GM12878 (cell line): ENCODE measurements at regions not wholly inside any gene's neighbourhood (a gene's known extent, or its start where the extent isn't known, plus 50 kb on each side); places are given as distances from the start of the nearest gene placed in this dataset.

Source experiments
- ATAC-seq: fragments of 200-7000 bp; cut with Tn5 transposase; 3 replicates; pipeline ENCODE4 v1.9.1; 2020; ENCODE audit warnings: mild to moderate bottlenecking, moderate library complexity
- BruUV-seq: library from RNA; stranded (reverse); fragments of 400-500 nt; replicated peaks from 2 replicates; lab custom pipeline; 2021; lab: Mats Ljungman, UMichigan
- CTCF ChIA-PET: fragments of 300-600 bp; sonication (Branson Sonifier 250); formaldehyde crosslinking; extraction: SDS; loops from one replicate; lab custom pipeline; 2021; ENCODE audit warnings: inconsistent platforms; lab: Yijun Ruan, JAX
- POLR2A ChIA-PET: fragments of 350-600 bp; formaldehyde crosslinking; extraction: SDS; loops from one replicate; lab custom pipeline; 2021; ENCODE audit warnings: inconsistent platforms; lab: Charles Lee
- RAD21 ChIA-PET: fragments of 300-600 bp; sonication (Branson Sonifier 250); formaldehyde crosslinking; loops from one replicate; lab custom pipeline; 2023; ENCODE audit warnings: antibody characterized with exemption; ENCODE audit not compliant: unreplicated experiment; lab: Charles Lee
- SMC1A ChIA-PET: fragments of 300-600 bp; sonication (Branson Sonifier 250); formaldehyde crosslinking; loops from one replicate; lab custom pipeline; 2023; ENCODE audit not compliant: unreplicated experiment, uncharacterized antibody; lab: Charles Lee
- DNase-seq: peaks from one replicate; pipeline ENCODE4 v3.0.0-alpha.2; 2011; ENCODE audit warnings: low read depth, low spot score
- FAIRE-seq: peaks from 3 replicates; lab custom pipeline; 2011; peaks lifted over from hg19 to GRCh38; lab: Jason Lieb, UNC
- H2AFZ ChIP-seq: 2 replicates; pipeline ENCODE4 v1.6.0; 2011; ENCODE audit warnings: low read depth, low read length, control low read depth; ENCODE audit not compliant: control insufficient read depth
- H3K27ac ChIP-seq: 2 replicates; pipeline ENCODE4 v1.5.1; 2011; ENCODE audit warnings: control low read depth; ENCODE audit not compliant: control insufficient read depth, insufficient read depth
- H3K27me3 ChIP-seq, 2 experiments: replicated peaks in 1 of 2; 2 replicates each; pipeline versions ENCODE4 v1.6.0 to v1.6.1; 2011; ENCODE audit warnings: low read length in 1 of 2; ENCODE audit not compliant: control insufficient read depth in 2 of 2, insufficient read depth in 2 of 2
- H3K36me3 ChIP-seq, 2 experiments: 2 replicates each; pipeline ENCODE4 v1.5.1; 2011; ENCODE audit warnings: low read length in 1 of 2; ENCODE audit not compliant: control insufficient read depth in 2 of 2, insufficient read depth in 2 of 2
- H3K4me1 ChIP-seq: 2 replicates; pipeline ENCODE4 v1.6.1; 2011; ENCODE audit warnings: mild to moderate bottlenecking, low read length, moderate library complexity, mixed read lengths; ENCODE audit not compliant: control insufficient read depth, insufficient read depth
- H3K4me2 ChIP-seq: 2 replicates; pipeline ENCODE4 v1.6.0; 2011; ENCODE audit warnings: control low read depth; ENCODE audit not compliant: control insufficient read depth, insufficient read depth
- H3K4me3 ChIP-seq: fragments of 200-600 bp; sonication (generic); 2 replicates; pipeline ENCODE4 v1.5.1; 2016
- H3K79me2 ChIP-seq: 2 replicates; pipeline ENCODE4 v1.6.0; 2011; ENCODE audit warnings: low read length; ENCODE audit not compliant: control insufficient read depth, insufficient read depth
- H3K9ac ChIP-seq: 2 replicates; pipeline ENCODE4 v1.8.0; 2011; ENCODE audit warnings: low read length, control low read depth, mixed read lengths; ENCODE audit not compliant: control insufficient read depth, insufficient read depth
- H3K9me3 ChIP-seq: replicated peaks from 3 replicates; pipeline ENCODE4 v1.5.1; 2011; ENCODE audit warnings: mild to moderate bottlenecking, low read length; ENCODE audit not compliant: control insufficient read depth, insufficient read depth
- H4K20me1 ChIP-seq: 2 replicates; pipeline ENCODE4 v1.6.0; 2011; ENCODE audit not compliant: control insufficient read depth, insufficient read depth
- EP300 ChIP-seq, 2 experiments: fragments of 150-350 bp in 1 of 2; IDR thresholded peaks; 2 replicates each; pipeline ENCODE4 v1.6.1; 2011 to 2012; ENCODE audit warnings: low read depth in 2 of 2, low read length in 2 of 2, borderline replicate concordance in 1 of 2, improper control_type of control experiment in 1 of 2, inconsistent platforms in 1 of 2; ENCODE audit not compliant: control insufficient read depth in 1 of 2
- ETV6 ChIP-seq, 2 experiments: fragments of 450-650 bp in 1 of 2; IDR thresholded peaks in 1 of 2; conservative IDR thresholded peaks in 1 of 2; 2 replicates each; pipeline ENCODE4 v1.6.1; 2014; ENCODE audit warnings: antibody characterized with exemption in 1 of 2, borderline replicate concordance in 1 of 2, low read depth in 1 of 2, mild to moderate bottlenecking in 1 of 2, moderate library complexity in 1 of 2
- HDAC6 ChIP-seq: fragments of 200-600 bp; sonication (generic); IDR thresholded peaks from one replicate; pipeline ENCODE4 v1.8.0; 2017; ENCODE audit warnings: antibody characterized with exemption; ENCODE audit not compliant: unreplicated experiment
- HDGF ChIP-seq: fragments of 450-650 bp; IDR thresholded peaks from 2 replicates; pipeline ENCODE4 v1.6.1; 2016; ENCODE audit warnings: antibody characterized with exemption
- HSF1 ChIP-seq: fragments of 150-350 bp; IDR thresholded peaks from 2 replicates; pipeline ENCODE4 v1.6.1; 2014; ENCODE audit warnings: mild to moderate bottlenecking, low read depth, low read length
- JUNB ChIP-seq: IDR thresholded peaks from 2 replicates; pipeline ENCODE4 v1.6.1; 2016; ENCODE audit warnings: antibody characterized with exemption, mild to moderate bottlenecking
- MLLT1 ChIP-seq: fragments of 450-650 bp; IDR thresholded peaks from 2 replicates; pipeline ENCODE4 v1.6.1; 2016; ENCODE audit warnings: mild to moderate bottlenecking
- MYB ChIP-seq: fragments of 150-350 bp; IDR thresholded peaks from 2 replicates; pipeline ENCODE4 v1.6.1; 2014; ENCODE audit warnings: mild to moderate bottlenecking, low read depth, low read length, borderline replicate concordance
- NR2C1 ChIP-seq: fragments of 450-650 bp; IDR thresholded peaks from 2 replicates; pipeline ENCODE4 v1.6.1; 2017; ENCODE audit warnings: antibody characterized with exemption, mild to moderate bottlenecking, moderate library complexity
- PAX5 ChIP-seq: IDR thresholded peaks from 2 replicates; pipeline ENCODE4 v1.6.1; 2011; ENCODE audit warnings: low read depth, low read length, borderline replicate concordance
- PML ChIP-seq: IDR thresholded peaks from 2 replicates; pipeline ENCODE4 v1.6.1; 2012; ENCODE audit warnings: low read length, inconsistent platforms
- TCF7 ChIP-seq: IDR thresholded peaks from 2 replicates; pipeline ENCODE4 v1.6.1; 2014; ENCODE audit warnings: antibody characterized with exemption, borderline replicate concordance
- ZNF207 ChIP-seq: fragments of 450-650 bp; IDR thresholded peaks from 2 replicates; pipeline ENCODE4 v1.6.1; 2014; ENCODE audit warnings: antibody characterized with exemption, mild to moderate bottlenecking, borderline replicate concordance
- WGBS: methylation state at CpG from one replicate; pipeline ENCODE4 v1.1.6; 2016; ENCODE audit warnings: low lambda C conversion rate; ENCODE audit not compliant: insufficient replicate concordance, insufficient coverage; ENCODE audit errors: missing lambda C conversion rate; 5-methylcytosine and 5-hydroxymethylcytosine counted together
- in situ Hi-C: fragments of 300-500 bp; cut with MboI; formaldehyde crosslinking; loops from 9 replicates; pipeline ENCODE4 v1.14.3; 2018; ENCODE audit warnings: mixed read lengths
- intact Hi-C: fragments of 100-400 bp; cut with micrococcal nuclease; formaldehyde crosslinking; loops from one replicate; pipeline ENCODE4 v1.14.2; 2022; ENCODE audit not compliant: unreplicated experiment
- TF ChIP-seq, protein P1 (sequence below): IDR thresholded peaks from 2 replicates; pipeline ENCODE4 v1.6.1; 2011; ENCODE audit warnings: borderline replicate concordance, low read depth, mild to moderate bottlenecking, moderate library complexity, mixed read lengths, low read length; ENCODE audit not compliant: insufficient read depth; ENCODE audit errors: extremely low read length

DNA sequence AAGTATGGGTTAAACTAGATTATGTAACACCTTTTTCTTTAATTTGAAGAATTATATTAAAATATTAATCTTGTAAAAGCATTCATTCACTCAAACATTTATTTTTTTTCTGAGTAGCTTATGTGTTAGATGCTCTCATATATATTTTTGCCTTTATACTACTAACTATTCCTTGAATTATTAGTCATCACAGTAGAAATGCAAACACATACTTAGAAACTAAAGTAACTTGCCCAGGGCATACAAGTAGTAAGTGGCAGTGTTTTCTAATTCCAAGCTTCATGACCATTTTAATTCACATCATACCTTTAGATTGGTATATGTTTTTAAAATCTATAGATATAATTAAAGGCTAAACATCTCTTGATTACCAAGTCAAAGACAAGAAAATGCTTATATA lies 1271.0 kb downstream of the BRINP3 start:
- Histone ChIP-seq H3K4me2 (no peak overlapping the region), H3K9me3 (no peaks in the 10 kb centered on the region), H3K4me3 (no peak overlapping the region), H3K27ac (no peak overlapping the region), H2AFZ (no peak overlapping the region), H3K27me3 (no peaks in the 10 kb centered on the region), H3K79me2 (no peaks in the 10 kb centered on the region), H4K20me1 (no peaks in the 10 kb centered on the region), H3K4me1 (no peaks in the 10 kb centered on the region), H3K36me3 (no peaks in the 10 kb centered on the region)
- DNase-seq (no peak), ATAC-seq (no peak), FAIRE-seq (no peak)
- ChIA-PET POLR2A (no interaction called here), CTCF (no interaction called here), SMC1A (no interaction called here), RAD21 (no interaction called here)
- intact Hi-C loops, result no loop called here
- in situ Hi-C loops, result no loop called here
- no TSS peak for BruUV-seq
- TF ChIP-seq HDAC6 (no peak), HDGF (no peak), MLLT1 (no peak), NR2C1 (no peak)
- TF ChIP-seq, protein P1, sequence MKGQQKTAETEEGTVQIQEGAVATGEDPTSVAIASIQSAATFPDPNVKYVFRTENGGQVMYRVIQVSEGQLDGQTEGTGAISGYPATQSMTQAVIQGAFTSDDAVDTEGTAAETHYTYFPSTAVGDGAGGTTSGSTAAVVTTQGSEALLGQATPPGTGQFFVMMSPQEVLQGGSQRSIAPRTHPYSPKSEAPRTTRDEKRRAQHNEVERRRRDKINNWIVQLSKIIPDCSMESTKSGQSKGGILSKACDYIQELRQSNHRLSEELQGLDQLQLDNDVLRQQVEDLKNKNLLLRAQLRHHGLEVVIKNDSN, result no peak
- TF ChIP-seq, all 136 proteins: peak for 0
- no peak overlapping the region for H3K9ac ChIP-seq

- Histone ChIP-seq H3K27ac (no peak overlapping the region), H4K20me1 (no peaks in the 10 kb centered on the region), H3K27me3 (no peaks in the 10 kb centered on the region), H3K4me1 (no peaks in the 10 kb centered on the region), H3K4me3 (no peak overlapping the region), H2AFZ (no peak overlapping the region), H3K79me2 (no peaks in the 10 kb centered on the region), H3K9me3 (no peaks in the 10 kb centered on the region), H3K4me2 (no peak overlapping the region), H3K36me3 (no peaks in the 10 kb centered on the region), H3K9ac (no peak overlapping the region)
- ChIA-PET SMC1A (no interaction called here), CTCF (interaction anchor here (0.6 to 1.0 kb wide), 2 partner anchors 10 kb away, joined by 3 read pairs; no protein-coding TSS in a partner anchor), POLR2A (no interaction called here), RAD21 (no interaction called here)
- 16% methylated on average over 3 of the region's 3 CpGs for WGBS
- DNase-seq (no peak), FAIRE-seq (no peak), ATAC-seq (no peak)
- BruUV-seq, result no TSS peak
- in situ Hi-C loops (no loop called here), intact Hi-C loops (no loop called here)
- TF ChIP-seq MYB, result no peak
- TF ChIP-seq PAX5, result no peak
- TF ChIP-seq HSF1, result no peak
- TF ChIP-seq TCF7, result no peak
- TF ChIP-seq JUNB, result no peak
- TF ChIP-seq PML, result no peak
- TF ChIP-seq EP300 (IDR thresholded peaks at IDR 0.05; ENCODE audit: borderline replicate concordance in 1 of 2, control insufficient read depth in 1 of 2, low read depth in 2 of 2, low read length in 2 of 2), result no peak
- TF ChIP-seq ZNF207, result no peak
- no peak for TF ChIP-seq ETV6 (conservative IDR thresholded peaks at IDR 0.05 in 1 of 2, IDR thresholded peaks at IDR 0.05 in 1 of 2; ENCODE audit: borderline replicate concordance in 1 of 2, low read depth in 1 of 2)
These were observed 1265.9 kb downstream of the BRINP3 start for GRCh38 chr1:189211742-189212141.
